ENCODE measurements at regions not wholly inside any gene's neighbourhood (a gene's known extent, or its start where the extent isn't known, plus 50 kb on each side); places are given as distances from the start of the nearest gene placed in this dataset.

DNA sequence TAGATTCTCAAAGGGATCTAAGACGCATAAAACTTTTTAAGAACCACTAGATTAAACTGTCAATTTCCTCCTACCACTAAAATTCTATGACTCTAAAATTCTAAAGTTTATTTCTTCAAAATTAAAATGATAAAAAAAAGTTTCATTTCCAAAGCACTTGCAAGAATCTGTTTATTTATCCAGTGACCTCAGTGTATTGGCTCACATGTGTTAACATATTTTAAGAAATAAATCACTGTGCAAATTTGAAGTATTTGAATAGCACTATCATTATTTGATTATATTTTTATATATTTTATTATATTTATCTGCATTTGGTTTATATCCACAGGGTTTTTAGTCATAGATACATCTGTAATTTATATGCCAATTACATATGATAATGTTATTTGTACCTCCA, 62.2 kb upstream of the SLC12A2 start:
- TF ChIP-seq, protein P1, sequence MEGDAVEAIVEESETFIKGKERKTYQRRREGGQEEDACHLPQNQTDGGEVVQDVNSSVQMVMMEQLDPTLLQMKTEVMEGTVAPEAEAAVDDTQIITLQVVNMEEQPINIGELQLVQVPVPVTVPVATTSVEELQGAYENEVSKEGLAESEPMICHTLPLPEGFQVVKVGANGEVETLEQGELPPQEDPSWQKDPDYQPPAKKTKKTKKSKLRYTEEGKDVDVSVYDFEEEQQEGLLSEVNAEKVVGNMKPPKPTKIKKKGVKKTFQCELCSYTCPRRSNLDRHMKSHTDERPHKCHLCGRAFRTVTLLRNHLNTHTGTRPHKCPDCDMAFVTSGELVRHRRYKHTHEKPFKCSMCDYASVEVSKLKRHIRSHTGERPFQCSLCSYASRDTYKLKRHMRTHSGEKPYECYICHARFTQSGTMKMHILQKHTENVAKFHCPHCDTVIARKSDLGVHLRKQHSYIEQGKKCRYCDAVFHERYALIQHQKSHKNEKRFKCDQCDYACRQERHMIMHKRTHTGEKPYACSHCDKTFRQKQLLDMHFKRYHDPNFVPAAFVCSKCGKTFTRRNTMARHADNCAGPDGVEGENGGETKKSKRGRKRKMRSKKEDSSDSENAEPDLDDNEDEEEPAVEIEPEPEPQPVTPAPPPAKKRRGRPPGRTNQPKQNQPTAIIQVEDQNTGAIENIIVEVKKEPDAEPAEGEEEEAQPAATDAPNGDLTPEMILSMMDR (IDR thresholded peaks at IDR 0.05): no peak
- TF ChIP-seq POLR2A (IDR thresholded peaks at IDR 0.05): no peak

Data from heart left ventricle (tissue), 13 donors.